GM19463 (cell line): ENCODE measurements at regions not wholly inside any gene's neighbourhood (a gene's known extent, or its start where the extent isn't known, plus 50 kb on each side); places are given as distances from the start of the nearest gene placed in this dataset.

Experiments used
- ATAC-seq: cut with Tn5 transposase; IDR thresholded peaks from one replicate; pipeline ENCODE4 v1.9.1; 2021; ENCODE audit warnings: mild to moderate bottlenecking, moderate library complexity; ENCODE audit not compliant: unreplicated experiment

DNA sequence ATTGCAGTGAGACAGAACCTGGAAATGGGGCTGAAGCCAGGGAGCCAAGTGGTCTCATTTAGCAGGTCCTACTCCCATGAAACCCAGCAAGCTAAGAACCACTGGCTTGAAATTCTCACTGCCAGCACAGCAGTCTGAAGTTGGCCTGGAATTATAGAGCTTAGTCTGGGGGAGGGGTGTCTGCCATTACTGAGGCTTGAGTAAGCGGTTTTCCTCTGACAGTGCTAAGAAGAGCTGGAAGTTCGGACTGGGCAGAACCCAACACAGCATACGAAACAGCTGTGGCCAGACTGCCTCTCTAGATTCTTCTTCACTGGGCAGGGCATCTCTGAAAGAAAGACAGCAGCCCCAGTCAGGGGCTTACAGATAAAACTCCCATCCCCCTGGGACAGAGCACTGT lies 305.7 kb upstream of the SETBP1 start:
- no peak for ATAC-seq

DNA sequence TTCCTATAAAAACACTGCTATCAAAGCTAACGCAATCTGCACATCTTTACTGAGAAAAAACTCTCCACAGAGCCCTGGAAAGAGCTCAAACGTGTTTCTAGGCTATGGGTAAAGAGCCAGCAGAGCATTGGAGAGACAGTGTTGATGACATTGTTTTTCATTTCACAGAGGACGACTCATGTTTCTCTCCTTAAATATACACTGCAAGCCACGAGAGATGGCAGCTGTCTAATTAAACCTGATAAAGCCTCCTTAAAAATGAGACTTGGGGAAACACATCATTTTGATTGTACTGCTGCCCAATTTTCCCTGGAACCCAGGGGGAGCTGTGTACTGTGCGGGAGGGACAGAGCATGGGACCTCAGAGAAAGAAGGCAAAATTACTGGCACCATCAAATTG lies 294.3 kb upstream of the SETBP1 start:
- no peak for ATAC-seq

GRCh38 chr18:44388329-44388728 lies 292.4 kb upstream of the SETBP1 start:
- ATAC-seq: no peak

GRCh38 chr18:44392933-44393332 lies 287.8 kb upstream of the SETBP1 start:
- ATAC-seq: no peak

DNA sequence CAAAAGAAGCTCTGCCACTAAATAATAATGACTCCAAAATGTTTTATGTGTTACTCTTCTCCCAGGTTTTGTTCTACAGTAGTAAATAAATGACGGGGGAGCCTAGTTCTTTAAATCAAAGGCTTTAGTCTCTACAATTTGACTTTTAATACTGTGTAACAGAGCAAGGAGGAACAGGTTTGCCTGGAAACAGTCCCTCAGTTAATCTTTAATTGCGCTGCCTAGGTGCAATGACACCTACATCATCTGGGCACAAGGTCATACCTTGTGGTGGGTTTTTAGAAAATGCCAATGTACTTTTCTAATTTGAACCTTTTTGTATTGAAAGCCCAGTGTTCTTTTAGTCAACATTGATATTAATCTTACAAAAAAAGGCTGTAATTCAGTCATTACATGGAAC lies 287.3 kb upstream of the SETBP1 start:
- ATAC-seq: no peak

- no peak for ATAC-seq
Measured at GRCh38 chr18:44396550-44396949, 284.1 kb upstream of the SETBP1 start.

DNA sequence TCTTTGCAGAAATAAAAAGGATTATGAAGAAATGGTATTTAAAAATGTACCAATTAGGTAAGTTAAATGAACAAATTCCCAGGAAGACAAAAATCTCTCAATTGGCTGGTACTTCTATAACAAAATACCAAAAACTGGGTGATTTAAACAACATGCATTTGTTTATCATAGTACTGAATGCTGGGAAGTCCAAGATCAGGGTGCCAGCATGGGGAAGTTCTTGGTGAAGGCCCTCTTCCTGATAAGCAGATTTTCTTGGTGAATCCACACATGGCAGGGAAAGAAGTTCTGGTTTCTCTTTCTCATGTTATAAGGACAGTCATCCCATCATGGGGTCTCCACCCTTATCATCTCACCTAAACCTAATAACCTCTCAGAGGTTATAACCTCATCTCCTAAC lies 271.6 kb upstream of the SETBP1 start:
- ATAC-seq: no peak

DNA sequence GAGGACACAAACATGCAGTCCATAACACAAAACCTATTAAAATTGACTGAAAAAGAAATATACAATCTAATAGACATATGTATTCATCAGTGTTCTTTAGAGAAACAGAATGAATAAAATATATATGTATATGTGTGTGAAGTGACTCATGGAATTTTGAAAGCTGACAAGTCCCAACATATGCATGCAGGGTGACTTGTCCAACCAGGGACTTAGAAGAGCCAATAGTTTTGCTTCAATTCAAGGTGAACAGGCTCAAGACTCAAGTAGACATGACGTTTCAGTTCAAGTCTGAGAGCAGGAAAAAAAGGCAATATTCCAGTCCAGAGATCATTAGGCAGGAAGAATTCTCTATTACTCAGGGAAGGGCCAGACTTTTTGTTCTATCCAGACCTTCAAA lies 271.2 kb upstream of the SETBP1 start:
- ATAC-seq: no peak

DNA sequence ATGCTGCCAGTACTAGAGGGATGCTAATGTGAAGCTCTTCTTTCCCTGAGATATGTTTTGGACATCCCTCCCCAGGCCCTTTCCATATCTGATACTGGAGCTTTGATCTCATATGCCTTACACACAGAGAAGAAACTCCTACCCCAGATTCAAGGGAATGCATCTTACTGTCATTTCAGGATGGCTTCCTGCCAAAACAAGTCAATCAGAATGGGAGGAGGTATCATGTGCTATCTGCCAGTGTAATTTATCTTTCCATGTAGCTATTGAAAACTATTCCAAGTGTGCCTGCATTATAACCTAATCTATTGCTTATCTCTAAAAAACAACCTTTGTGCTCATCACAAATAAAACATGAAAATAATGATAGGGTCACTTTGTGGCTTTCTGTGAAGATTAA lies 269.9 kb upstream of the SETBP1 start:
- no peak for ATAC-seq

- no peak for ATAC-seq
Measured at GRCh38 chr18:44411262-44411905, 269.3 kb upstream of the SETBP1 start.

DNA sequence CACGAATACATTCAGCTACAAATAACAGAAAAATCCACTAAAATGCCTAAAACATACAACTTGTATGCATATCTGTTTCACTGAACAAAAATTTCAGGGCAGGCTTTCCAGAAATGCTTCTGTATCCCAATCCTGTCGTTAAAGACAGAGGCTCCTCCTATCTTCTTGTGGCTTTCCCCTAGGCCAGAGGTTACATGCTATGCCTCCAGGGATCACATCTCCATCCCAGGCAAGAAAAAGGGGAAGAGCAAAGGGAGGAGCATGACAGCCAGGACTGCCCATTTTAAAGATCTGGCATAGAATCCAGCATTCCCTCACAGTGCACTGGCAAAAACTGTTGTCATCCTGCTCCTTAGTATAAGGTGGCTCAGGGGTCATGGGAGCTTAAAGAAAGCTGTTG lies 268.7 kb upstream of the SETBP1 start:
- no peak for ATAC-seq

DNA sequence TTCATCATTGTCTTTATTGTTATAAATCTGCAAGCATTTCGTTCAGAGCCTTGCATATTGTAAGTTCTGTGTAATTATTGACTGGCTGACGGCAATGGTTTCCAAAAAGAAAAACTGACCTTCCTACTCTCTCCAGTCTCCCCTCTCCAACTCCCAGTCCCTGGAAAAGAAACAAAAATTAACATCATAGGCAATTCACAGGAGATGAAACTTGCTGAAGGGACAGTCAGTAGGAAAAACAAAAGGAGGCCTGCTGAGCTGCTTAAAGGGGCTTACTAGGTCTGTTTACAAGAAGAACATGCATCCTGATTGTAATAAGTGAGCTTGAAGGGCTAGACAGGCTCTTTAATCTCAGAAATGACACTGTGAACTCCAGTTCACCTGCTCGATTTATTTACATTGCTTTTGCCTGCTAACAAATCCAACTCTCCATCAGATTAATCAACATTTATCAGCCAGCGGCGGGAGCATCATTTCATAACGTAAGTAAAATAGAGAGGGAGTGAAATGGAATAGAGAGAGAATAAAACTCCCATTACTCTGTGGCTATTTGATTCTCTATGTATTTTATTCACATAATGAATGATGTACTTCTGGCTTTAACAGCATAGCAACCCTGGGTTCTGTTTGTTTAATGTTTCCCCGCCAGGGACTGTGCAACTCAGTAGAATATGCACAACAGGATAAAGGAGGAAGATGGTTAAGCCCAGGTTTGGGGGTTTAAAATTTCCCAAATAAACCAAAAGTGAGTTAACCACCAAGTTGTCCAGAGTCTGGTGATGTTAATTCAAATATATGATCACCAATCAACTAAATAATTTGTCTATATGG lies 256.7 kb upstream of the SETBP1 start:
- ATAC-seq: no peak

- no peak for ATAC-seq
Measured at GRCh38 chr18:44424645-44425035, 256.0 kb upstream of the SETBP1 start.

DNA sequence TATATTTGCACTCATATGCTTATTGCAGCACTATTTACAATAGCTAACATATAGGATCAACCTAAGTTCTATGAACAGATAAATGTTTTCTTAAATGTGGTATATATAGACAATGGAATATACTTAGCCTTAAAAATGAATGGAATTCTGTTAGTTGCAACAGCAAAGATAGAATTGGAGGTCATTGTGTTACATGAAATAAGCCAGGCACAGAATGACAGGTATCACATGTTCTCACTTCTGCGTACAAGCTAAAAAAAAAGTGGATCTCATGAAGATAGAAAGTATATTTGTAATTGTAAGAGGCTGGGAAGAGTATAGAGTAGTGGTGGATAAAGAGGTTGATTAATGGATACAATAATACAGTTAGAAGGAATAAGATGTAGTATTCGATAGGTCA lies 255.5 kb upstream of the SETBP1 start:
- ATAC-seq: no peak

- no peak for ATAC-seq
Measured at GRCh38 chr18:44437603-44438002, 243.1 kb upstream of the SETBP1 start.

GRCh38 chr18:44450226-44450625 lies 230.5 kb upstream of the SETBP1 start:
- ATAC-seq: no peak

DNA sequence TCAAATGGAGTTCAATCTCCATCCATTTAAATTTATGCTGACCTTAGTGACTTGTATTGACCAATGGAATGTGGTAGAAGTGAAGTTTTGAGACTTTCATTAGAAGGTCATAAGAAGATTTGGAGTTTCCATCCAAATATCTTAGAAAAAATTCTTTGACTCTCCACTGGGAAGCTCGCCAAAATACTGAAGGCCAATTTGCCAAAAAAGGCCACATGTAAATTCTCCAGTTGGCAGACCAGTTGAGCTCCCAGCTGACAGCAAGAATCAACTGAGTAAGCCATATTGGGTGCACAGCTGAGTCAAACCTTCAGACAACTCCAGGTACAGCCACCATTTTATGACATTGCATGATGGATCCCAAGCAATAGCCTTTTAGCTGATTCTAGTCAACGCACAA lies 228.3 kb upstream of the SETBP1 start:
- ATAC-seq: no peak

- ATAC-seq: no peak
Measured at GRCh38 chr18:44453505-44453904, 227.2 kb upstream of the SETBP1 start.

DNA sequence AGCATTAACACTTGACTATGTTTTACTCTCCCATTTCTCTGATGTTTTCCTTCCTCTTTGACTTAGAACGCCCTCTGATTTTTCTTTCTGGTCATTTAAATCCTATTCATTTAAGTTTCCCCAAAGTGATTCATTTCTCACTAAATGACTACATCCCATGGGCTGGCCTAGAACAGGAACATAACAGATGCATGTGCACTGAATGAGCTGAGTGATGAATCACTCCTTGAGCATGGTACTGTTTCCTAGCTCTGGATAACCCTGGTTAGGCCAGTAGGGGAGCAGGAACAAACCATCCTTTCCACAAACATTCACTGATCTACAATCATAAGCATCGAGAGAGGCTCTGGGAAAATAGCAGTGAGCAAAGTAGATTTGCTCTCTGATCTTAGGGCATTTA lies 221.9 kb upstream of the SETBP1 start:
- no peak for ATAC-seq

DNA sequence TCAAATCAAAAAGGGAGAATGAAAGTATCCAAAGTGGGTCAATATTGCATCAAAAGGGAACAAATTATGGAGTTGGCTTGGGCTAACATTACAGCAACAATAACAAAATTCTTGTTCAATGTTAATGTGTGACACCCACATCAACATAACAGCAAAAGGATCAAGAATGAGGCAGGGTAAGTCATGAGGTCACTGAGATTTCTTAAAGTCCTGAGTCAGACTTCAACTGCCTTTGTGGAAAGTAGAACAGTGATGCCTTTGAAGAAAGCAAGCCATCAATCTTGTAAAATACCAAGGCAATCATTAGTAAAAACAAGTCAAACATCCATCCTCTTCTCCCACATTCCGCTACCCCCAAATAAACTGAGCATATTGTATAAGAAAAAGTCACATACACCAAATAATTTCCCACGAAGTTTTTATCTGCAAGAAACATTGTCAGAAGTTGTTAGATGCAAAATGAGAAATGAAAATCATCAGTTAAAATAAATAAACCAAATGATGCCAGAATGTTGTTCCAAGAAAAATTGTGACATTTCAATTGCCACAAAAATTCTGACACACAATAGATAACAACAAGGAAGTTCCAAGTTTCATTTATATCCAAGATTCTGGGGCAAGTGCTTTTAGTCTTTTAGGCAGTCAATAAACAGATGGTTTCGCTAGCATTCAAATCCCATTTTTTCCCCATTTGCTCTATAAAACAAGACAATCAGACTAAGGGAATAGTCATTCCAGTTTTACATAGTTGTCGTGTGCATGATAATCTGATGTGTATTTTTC lies 216.1 kb upstream of the SETBP1 start:
- ATAC-seq: no peak

DNA sequence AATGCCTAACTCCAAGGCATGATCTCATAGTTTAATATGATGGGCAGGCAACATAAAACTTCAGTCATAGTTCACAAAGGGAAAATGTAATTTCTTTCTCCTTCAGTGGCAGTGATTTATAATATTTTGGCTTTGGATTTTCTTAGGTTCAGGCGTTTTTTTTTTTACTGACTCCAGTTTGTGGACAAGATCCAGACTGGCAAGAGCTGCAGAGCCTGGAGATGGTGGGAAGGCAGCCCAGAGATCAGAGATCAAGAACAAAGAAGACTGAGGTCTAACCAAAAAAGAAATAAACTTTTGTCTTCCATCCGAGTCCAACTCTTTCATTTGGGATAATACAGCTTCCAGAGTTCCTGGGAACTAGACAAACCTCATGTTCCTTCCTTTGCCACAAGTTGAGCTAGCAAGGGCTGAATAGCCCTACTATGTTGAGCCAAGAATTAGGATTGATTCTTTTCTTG lies 215.3 kb upstream of the SETBP1 start:
- ATAC-seq: no peak

DNA sequence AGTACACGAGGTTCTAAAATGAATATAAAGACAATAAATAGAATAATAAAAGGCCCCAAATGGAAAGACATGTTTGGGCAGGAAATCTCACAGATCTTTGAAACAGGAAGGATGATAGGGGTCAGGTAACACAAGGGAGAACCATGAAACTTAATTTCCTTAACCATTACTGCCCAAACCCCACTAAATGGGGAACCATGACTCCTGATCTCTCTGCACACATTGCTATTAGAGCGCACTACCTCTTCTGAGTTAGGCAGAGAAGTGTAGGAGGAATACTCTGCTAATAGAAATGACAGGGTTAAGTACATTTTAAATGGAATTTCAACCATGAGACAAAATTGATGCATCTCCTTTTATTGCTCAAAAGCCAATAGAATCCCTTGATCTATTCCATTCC lies 213.7 kb upstream of the SETBP1 start:
- ATAC-seq: no peak
